HG02943 (cell line): ENCODE measurements at regions not wholly inside any gene's neighbourhood (a gene's known extent, or its start where the extent isn't known, plus 50 kb on each side); places are given as distances from the start of the nearest gene placed in this dataset.

Experiments used
- ATAC-seq: cut with Tn5 transposase; IDR thresholded peaks from one replicate; pipeline ENCODE4 v1.9.1; 2021; ENCODE audit warnings: mild to moderate bottlenecking, low read depth, moderate library complexity; ENCODE audit not compliant: unreplicated experiment

GRCh38 chr2:117137371-117137770 lies 677.1 kb upstream of the DDX18 start:
- ATAC-seq: no peak

- ATAC-seq: no peak
Observed at GRCh38 chr2:117169036-117169765, 645.3 kb upstream of the DDX18 start.

- ATAC-seq: no peak
Observed at GRCh38 chr2:117170897-117171296, 643.6 kb upstream of the DDX18 start.

- no peak for ATAC-seq
Observed at GRCh38 chr2:117179405-117179804, 635.1 kb upstream of the DDX18 start.

GRCh38 chr2:117190856-117191559 lies 623.5 kb upstream of the DDX18 start:
- ATAC-seq: no peak

- no peak for ATAC-seq
Observed at GRCh38 chr2:117195381-117195780, 619.1 kb upstream of the DDX18 start.

GRCh38 chr2:117199511-117199910 lies 615.0 kb upstream of the DDX18 start:
- no peak for ATAC-seq

- ATAC-seq: no peak
Observed at GRCh38 chr2:117212562-117212961, 601.9 kb upstream of the DDX18 start.

- no peak for ATAC-seq
Observed at GRCh38 chr2:117217145-117217544, 597.3 kb upstream of the DDX18 start.

- no peak for ATAC-seq
Observed at GRCh38 chr2:117222809-117223208, 591.7 kb upstream of the DDX18 start.

- ATAC-seq: no peak
Observed at GRCh38 chr2:117232305-117232704, 582.2 kb upstream of the DDX18 start.

GRCh38 chr2:117257362-117257761 lies 557.1 kb upstream of the DDX18 start:
- no peak for ATAC-seq

GRCh38 chr2:117269574-117269973 lies 544.9 kb upstream of the DDX18 start:
- ATAC-seq: no peak

GRCh38 chr2:117271631-117272030 lies 542.9 kb upstream of the DDX18 start:
- ATAC-seq: no peak

- no peak for ATAC-seq
Observed at GRCh38 chr2:117273009-117273671, 541.4 kb upstream of the DDX18 start.

GRCh38 chr2:117293012-117293411 lies 521.5 kb upstream of the DDX18 start:
- ATAC-seq: no peak

- no peak for ATAC-seq
Observed at GRCh38 chr2:117299451-117299850, 515.0 kb upstream of the DDX18 start.

- no peak for ATAC-seq
Observed at GRCh38 chr2:117308861-117309770, 505.4 kb upstream of the DDX18 start.

GRCh38 chr2:117321816-117322215 lies 492.7 kb upstream of the DDX18 start:
- ATAC-seq: no peak

- no peak for ATAC-seq
Observed at GRCh38 chr2:117323331-117323730, 491.2 kb upstream of the DDX18 start.

GRCh38 chr2:117330641-117331040 lies 483.9 kb upstream of the DDX18 start:
- ATAC-seq: no peak
